H1 (cell line): ENCODE measurements at regions not wholly inside any gene's neighbourhood (a gene's known extent, or its start where the extent isn't known, plus 50 kb on each side); places are given as distances from the start of the nearest gene placed in this dataset.
A peak's percentile ranks its signal among the peaks of the same experiment; 100 is the strongest.

ENCODE experiments used
- CTCF ChIA-PET: fragments of 300-600 bp; sonication (Branson Sonifier 250); formaldehyde crosslinking; loops from one replicate; lab custom pipeline; 2021; ENCODE audit not compliant: partially characterized antibody; lab: Charles Lee
- POLR2A ChIA-PET: fragments of 300-600 bp; sonication (Branson Sonifier 250); formaldehyde crosslinking; loops from one replicate; lab custom pipeline; 2021; ENCODE audit warnings: inconsistent platforms; ENCODE audit not compliant: partially characterized antibody; lab: Charles Lee
- DNase-seq, 2 experiments: peaks; one replicate each; pipeline versions ENCODE4 v3.0.0 to v3.0.0-alpha.2; 2010 to 2022; ENCODE audit warnings: low spot score in 2 of 2, low read depth in 1 of 2, mixed read lengths in 1 of 2
- FAIRE-seq: peaks from 2 replicates; lab custom pipeline; 2011; peaks lifted over from hg19 to GRCh38; lab: Jason Lieb, UNC
- H2AFZ ChIP-seq: 2 replicates; pipeline ENCODE4 v1.8.1; 2012; ENCODE audit warnings: low read length, inconsistent platforms
- H2AK5ac ChIP-seq: 2 replicates; pipeline ENCODE4 v1.6.1; 2013; ENCODE audit warnings: low read depth, low read length
- H2BK120ac ChIP-seq: replicated peaks from 2 replicates; pipeline ENCODE3; 2013; ENCODE audit warnings: low read depth, low read length, inconsistent platforms
- H2BK12ac ChIP-seq: 2 replicates; pipeline ENCODE4 v1.6.1; 2013; ENCODE audit warnings: low read depth, low read length
- H2BK15ac ChIP-seq: 2 replicates; pipeline ENCODE4 v1.6.1; 2013; ENCODE audit warnings: low read length
- H2BK20ac ChIP-seq: 2 replicates; pipeline ENCODE4 v1.6.1; 2013; ENCODE audit warnings: low read length
- H2BK5ac ChIP-seq: 2 replicates; pipeline ENCODE4 v1.6.1; 2013; ENCODE audit warnings: low read depth, low read length
- H3K14ac ChIP-seq: 2 replicates; pipeline ENCODE4 v1.6.1; 2013; ENCODE audit warnings: inconsistent platforms; ENCODE audit not compliant: insufficient read length
- H3K18ac ChIP-seq: 2 replicates; pipeline ENCODE4 v1.6.1; 2013; ENCODE audit warnings: low read length; ENCODE audit errors: extremely low read depth
- H3K23ac ChIP-seq: 2 replicates; pipeline ENCODE4 v1.6.1; 2013; ENCODE audit warnings: inconsistent platforms; ENCODE audit not compliant: insufficient read length
- H3K23me2 ChIP-seq: 2 replicates; pipeline ENCODE4 v1.6.1; 2013; ENCODE audit warnings: low read depth, low read length
- H3K27ac ChIP-seq: 2 replicates; pipeline ENCODE4 v1.6.1; 2011; ENCODE audit warnings: low read depth, low read length, inconsistent platforms
- H3K27me3 ChIP-seq, 4 experiments: replicated peaks in 1 of 4; 1 replicate in 1 of 4; 2 replicates in 3 of 4; pipeline versions ENCODE4 v1.6.1 to v1.8.1; 2011 to 2013; ENCODE audit warnings: low read length in 3 of 4, mild to moderate bottlenecking in 3 of 4, inconsistent platforms in 2 of 4, mixed read lengths in 2 of 4, moderate library complexity in 1 of 4; ENCODE audit not compliant: control insufficient read depth in 3 of 4, insufficient read depth in 3 of 4; ENCODE audit errors: extremely low read depth in 1 of 4
- H3K36me3 ChIP-seq, 4 experiments: 2 replicates each; pipeline versions ENCODE4 v1.6.1 to v1.8.1; 2011 to 2013; ENCODE audit warnings: mild to moderate bottlenecking in 4 of 4, low read length in 3 of 4, moderate library complexity in 2 of 4, control low read depth in 1 of 4, inconsistent platforms in 1 of 4; ENCODE audit not compliant: insufficient read depth in 4 of 4, control insufficient read depth in 2 of 4
- H3K4ac ChIP-seq: replicated peaks from 2 replicates; pipeline ENCODE3; 2013; ENCODE audit warnings: low read length, low read depth, mixed read lengths, inconsistent platforms; ENCODE audit not compliant: insufficient read length
- H3K4me1 ChIP-seq, 4 experiments: replicated peaks in 1 of 4; 1 replicate in 1 of 4; 2 replicates in 3 of 4; pipeline versions ENCODE4 v1.6.1 to v1.8.1; 2011 to 2013; ENCODE audit warnings: low read length in 3 of 4, inconsistent platforms in 2 of 4, mixed read lengths in 1 of 4; ENCODE audit not compliant: insufficient read depth in 4 of 4, control insufficient read depth in 3 of 4
- H3K4me2 ChIP-seq, 2 experiments: 2 replicates each; pipeline versions ENCODE4 v1.6.1 to v1.8.1; 2011 to 2013; ENCODE audit warnings: low read depth in 2 of 2, low read length in 2 of 2, control low read depth in 1 of 2, inconsistent platforms in 1 of 2, mild to moderate bottlenecking in 1 of 2; ENCODE audit not compliant: insufficient read depth in 1 of 2
- H3K4me3 ChIP-seq, 4 experiments: fragments of 200-600, 300-600 bp in 1 of 4; sonication (generic), shearing (Covaris generic), sonication (Bioruptor Twin) in 1 of 4; 2 replicates each; pipeline versions ENCODE4 v1.5.1 to v1.8.1; 2011 to 2016; ENCODE audit warnings: low read length in 4 of 4, low read depth in 3 of 4, control low read depth in 2 of 4, inconsistent platforms in 2 of 4, mild to moderate bottlenecking in 2 of 4, mixed read lengths in 1 of 4, moderate library complexity in 1 of 4; ENCODE audit not compliant: insufficient read depth in 2 of 4; ENCODE audit errors: extremely low read depth in 1 of 4
- H3K56ac ChIP-seq: replicated peaks from 2 replicates; pipeline ENCODE3; 2013; ENCODE audit warnings: low read depth, mild to moderate bottlenecking, mixed read lengths, low read length, inconsistent platforms; ENCODE audit not compliant: insufficient read length
- H3K79me1 ChIP-seq: 2 replicates; pipeline ENCODE4 v1.6.1; 2013; ENCODE audit warnings: low read depth, low read length, control low read depth
- H3K79me2 ChIP-seq, 2 experiments: 2 replicates each; pipeline versions ENCODE4 v1.6.1 to v1.8.1; 2012 to 2013; ENCODE audit warnings: low read length in 2 of 2, mild to moderate bottlenecking in 2 of 2, inconsistent platforms in 1 of 2; ENCODE audit not compliant: insufficient read depth in 2 of 2, control insufficient read depth in 1 of 2
- H3K9ac ChIP-seq, 4 experiments: replicated peaks in 1 of 4; 1 replicate in 1 of 4; 2 replicates in 3 of 4; pipeline versions ENCODE4 v1.6.1 to v1.8.1; 2011 to 2013; ENCODE audit warnings: low read depth in 3 of 4, low read length in 3 of 4, control low read depth in 2 of 4, mild to moderate bottlenecking in 2 of 4, moderate library complexity in 2 of 4, inconsistent platforms in 1 of 4; ENCODE audit errors: extremely low read depth in 1 of 4
- H3K9me3 ChIP-seq, 2 experiments: 2 replicates each; pipeline versions ENCODE4 v1.6.1 to v1.8.1; 2012 to 2013; ENCODE audit warnings: mild to moderate bottlenecking in 2 of 2, moderate library complexity in 2 of 2, control low read depth in 1 of 2, inconsistent platforms in 1 of 2, low read depth in 1 of 2, low read length in 1 of 2, mixed read lengths in 1 of 2; ENCODE audit not compliant: insufficient read depth in 2 of 2
- H4K20me1 ChIP-seq, 2 experiments: replicated peaks in 1 of 2; 2 replicates each; pipeline versions ENCODE3 to v1.8.1; 2011 to 2013; ENCODE audit warnings: inconsistent platforms in 2 of 2, low read length in 2 of 2, mild to moderate bottlenecking in 1 of 2; ENCODE audit not compliant: insufficient read depth in 2 of 2, control insufficient read depth in 1 of 2
- H4K5ac ChIP-seq: 2 replicates; pipeline ENCODE4 v1.6.1; 2013; ENCODE audit warnings: low read length, low read depth, mixed read lengths, inconsistent platforms; ENCODE audit not compliant: insufficient read length
- H4K8ac ChIP-seq: 2 replicates; pipeline ENCODE4 v1.8.0; 2013; ENCODE audit warnings: mild to moderate bottlenecking, moderate library complexity, low read length, inconsistent platforms; ENCODE audit not compliant: insufficient read depth; ENCODE audit errors: extremely low read depth
- H4K91ac ChIP-seq: replicated peaks from 2 replicates; pipeline ENCODE3; 2013; ENCODE audit warnings: low read length, mixed read lengths, inconsistent platforms; ENCODE audit not compliant: insufficient read length
- BRCA1 ChIP-seq: IDR thresholded peaks from 2 replicates; pipeline ENCODE4 v1.6.1; 2012; ENCODE audit warnings: low read depth, low read length, improper control_type of control experiment
- CBX5 ChIP-seq: fragments of 300-800, 300-1000 bp; sonication (generic); IDR thresholded peaks from 2 replicates; pipeline ENCODE4 v1.7.1; 2016; ENCODE audit warnings: antibody characterized with exemption, low read length, low read depth
- CREB1 ChIP-seq: IDR thresholded peaks from 2 replicates; pipeline ENCODE4 v1.6.1; 2012; ENCODE audit warnings: inconsistent platforms
- HDAC6 ChIP-seq: IDR thresholded peaks from one replicate; pipeline ENCODE4 v1.7.1; 2012; ENCODE audit warnings: low read depth, mild to moderate bottlenecking, inconsistent platforms, low read length, moderate library complexity
- NANOG ChIP-seq: IDR thresholded peaks from 2 replicates; pipeline ENCODE4 v1.6.1; 2011; ENCODE audit warnings: low read length, low read depth, mild to moderate bottlenecking, inconsistent platforms; ENCODE audit not compliant: insufficient read depth, poor library complexity, severe bottlenecking
- RAD21 ChIP-seq, 2 experiments: IDR thresholded peaks in 1 of 2; conservative IDR thresholded peaks in 1 of 2; 2 replicates each; pipeline ENCODE4 v1.6.1; 2011; ENCODE audit warnings: low read depth in 2 of 2, low read length in 2 of 2, improper control_type of control experiment in 1 of 2, inconsistent platforms in 1 of 2, mild to moderate bottlenecking in 1 of 2, moderate library complexity in 1 of 2
- RNF2 ChIP-seq: fragments of 200-900, 300-1000 bp; sonication (generic); IDR thresholded peaks from 2 replicates; pipeline ENCODE4 v1.7.1; 2016; ENCODE audit warnings: borderline replicate concordance, low read depth, mild to moderate bottlenecking, antibody characterized with exemption, low read length; ENCODE audit not compliant: poor library complexity, severe bottlenecking; ENCODE audit errors: missing control alignments
- SIX5 ChIP-seq: IDR thresholded peaks from 2 replicates; pipeline ENCODE4 v1.6.1; 2011; ENCODE audit warnings: mild to moderate bottlenecking, low read depth, low read length
- SP1 ChIP-seq: IDR thresholded peaks from 2 replicates; pipeline ENCODE4 v1.6.1; 2011; ENCODE audit warnings: low read depth, low read length
- SUZ12 ChIP-seq: fragments of 200-600 bp; sonication (generic); IDR thresholded peaks from 2 replicates; pipeline ENCODE4 v1.6.1; 2012; ENCODE audit warnings: mild to moderate bottlenecking, inconsistent platforms, low read length, moderate library complexity, mixed read lengths
- ZNF274 ChIP-seq: IDR thresholded peaks from 2 replicates; pipeline ENCODE4 v1.7.0; 2012; ENCODE audit warnings: low read length, borderline replicate concordance; ENCODE audit errors: extremely low read depth
- WGBS, 2 experiments: shearing (Covaris generic) in 1 of 2; methylation state at CpG; one replicate each; pipeline versions ENCODE4 v1.1.6 to v1.1.7; 2013 to 2015; ENCODE audit warnings: low lambda C conversion rate in 2 of 2, mixed read lengths in 2 of 2, inconsistent platforms in 1 of 2, low coverage in 1 of 2, missing lambda C conversion rate in 1 of 2; ENCODE audit not compliant: insufficient replicate concordance in 2 of 2, insufficient coverage in 1 of 2, insufficient read length in 1 of 2; ENCODE audit errors: extremely low coverage in 1 of 2, missing lambda C conversion rate in 1 of 2; 5-methylcytosine and 5-hydroxymethylcytosine counted together
- TF ChIP-seq, protein P1 (sequence below): IDR thresholded peaks from 2 replicates; pipeline ENCODE4 v1.6.1; 2011; ENCODE audit warnings: low read depth, mild to moderate bottlenecking, low read length; ENCODE audit not compliant: insufficient read depth

DNA sequence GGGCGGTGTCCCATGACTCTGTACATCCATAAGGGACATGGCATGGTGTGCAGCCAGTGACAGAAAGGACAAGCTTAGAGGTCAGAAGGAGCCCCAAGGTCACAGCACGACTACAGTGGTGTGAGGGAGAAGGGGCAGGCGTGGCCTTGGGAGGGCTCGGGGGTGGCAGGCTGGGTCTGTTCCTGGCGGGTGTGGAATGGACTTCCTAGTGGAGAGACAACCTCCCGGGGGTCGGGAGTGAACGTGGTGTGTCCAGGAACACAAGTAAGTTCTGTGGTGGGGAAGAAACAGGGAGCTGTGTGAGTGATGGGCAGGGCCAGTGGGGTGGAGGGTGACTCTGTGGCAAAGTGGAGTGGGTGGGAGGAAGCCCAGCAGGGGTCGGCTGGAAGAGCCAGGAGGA lies 279.3 kb downstream of the TEX29 start:
- Histone ChIP-seq H2BK15ac (no peak overlapping the region), H2BK120ac (no peak overlapping the region), H3K56ac (no peak overlapping the region), H3K79me1 (no peaks in the 10 kb centered on the region), H2AK5ac (peak overlapping the region; percentile 29; the same call in 1 of the 2 replicates), H3K79me2 (no peaks in the 10 kb centered on the region), H3K4ac (no peak overlapping the region), H2AFZ (no peak overlapping the region), H4K91ac (peak overlapping the region; percentile 18), H3K36me3 (no peaks in the 10 kb centered on the region), H3K9ac (no peak overlapping the region), H3K4me2 (no peak overlapping the region), H3K4me3 (no peak overlapping the region), H2BK5ac (no peak overlapping the region), H3K18ac (no peak overlapping the region), H3K4me1 (peaks cover 0 to 12% (median 2%) of the 10 kb centered on the region in 4 experiments; a peak in 4 of 7 replicates), H3K27me3 (no peaks in the 10 kb centered on the region), H4K5ac (no peak overlapping the region), H4K20me1 (no peaks in the 10 kb centered on the region), H3K14ac (no peak overlapping the region), H2BK20ac (no peak overlapping the region), H3K9me3 (peaks cover 0 to 10% of the 10 kb centered on the region in 2 experiments; a peak in 2 of 4 replicates), H2BK12ac (peak overlapping the region; percentile 75; the same call in 1 of the 2 replicates), H4K8ac (peak overlapping the region; percentile 51), H3K27ac (no peak overlapping the region), H3K23ac (no peak overlapping the region), H3K23me2 (no peaks in the 10 kb centered on the region)
- WGBS, 2 experiments: 70% methylated on average over 9 of the region's 9 CpGs; no CpG with 5 or more reads in 1 of the 2 experiments
- no peak for FAIRE-seq
- ChIA-PET POLR2A (no interaction called here), CTCF (no interaction called here)
- DNase-seq: no peak
- TF ChIP-seq HDAC6 (no peak), RNF2 (no peak), NANOG (no peak), SUZ12 (no peak), BRCA1 (no peak), CBX5 (no peak), RAD21 (IDR thresholded peaks at IDR 0.05 in 1 of 2, conservative IDR thresholded peaks at IDR 0.05 in 1 of 2; ENCODE audit: low read depth in 2 of 2, low read length in 2 of 2) (no peak), SIX5 (no peak), CREB1 (no peak), SP1 (no peak), ZNF274 (no peak)
- TF ChIP-seq, protein P1, sequence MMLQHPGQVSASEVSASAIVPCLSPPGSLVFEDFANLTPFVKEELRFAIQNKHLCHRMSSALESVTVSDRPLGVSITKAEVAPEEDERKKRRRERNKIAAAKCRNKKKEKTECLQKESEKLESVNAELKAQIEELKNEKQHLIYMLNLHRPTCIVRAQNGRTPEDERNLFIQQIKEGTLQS: no peak
